Ishikawa (cell line): ENCODE measurements at regions not wholly inside any gene's neighbourhood (a gene's known extent, or its start where the extent isn't known, plus 50 kb on each side); places are given as distances from the start of the nearest gene placed in this dataset.

Experiments used
- CEBPB ChIP-seq: IDR thresholded peaks from 2 replicates; pipeline ENCODE4 v1.6.1; 2012
- CREB1 ChIP-seq: IDR thresholded peaks from 2 replicates; pipeline ENCODE4 v1.6.1; 2012; ENCODE audit warnings: low read depth
- EGR1 ChIP-seq: IDR thresholded peaks from 2 replicates; pipeline ENCODE4 v1.6.1; 2012
- EP300 ChIP-seq: IDR thresholded peaks from 2 replicates; pipeline ENCODE4 v1.6.1; 2012; ENCODE audit warnings: borderline replicate concordance
- FOXM1 ChIP-seq: IDR thresholded peaks from 2 replicates; pipeline ENCODE4 v1.6.1; 2012; ENCODE audit warnings: low read depth, borderline replicate concordance
- NFIC ChIP-seq: IDR thresholded peaks from 2 replicates; pipeline ENCODE4 v1.6.1; 2012
- RAD21 ChIP-seq: IDR thresholded peaks from 2 replicates; pipeline ENCODE4 v1.6.1; 2012; ENCODE audit warnings: low read depth
- REST ChIP-seq: IDR thresholded peaks from 2 replicates; pipeline ENCODE4 v1.6.1; 2012; ENCODE audit warnings: low read depth, mild to moderate bottlenecking
- TAF1 ChIP-seq: IDR thresholded peaks from 2 replicates; pipeline ENCODE4 v1.6.1; 2012; ENCODE audit warnings: low read depth, mild to moderate bottlenecking
- TCF12 ChIP-seq: IDR thresholded peaks from 2 replicates; pipeline ENCODE4 v1.6.1; 2012; ENCODE audit warnings: low read depth
- TEAD4 ChIP-seq: IDR thresholded peaks from 2 replicates; pipeline ENCODE4 v1.6.1; 2012
- YY1 ChIP-seq: IDR thresholded peaks from 2 replicates; pipeline ENCODE4 v1.6.1; 2012; ENCODE audit warnings: low read depth
- ZBTB7A ChIP-seq: IDR thresholded peaks from 2 replicates; pipeline ENCODE4 v1.6.1; 2012; ENCODE audit warnings: low read depth
- TF ChIP-seq, protein P1 (sequence below): IDR thresholded peaks from 2 replicates; pipeline ENCODE4 v1.6.1; 2012
- TF ChIP-seq, protein P2 (sequence below): IDR thresholded peaks from 2 replicates; pipeline ENCODE4 v1.6.1; 2012

- TF ChIP-seq CEBPB (no peak), NFIC (no peak)
Observed at GRCh38 chr14:38039496-38039895, 168.2 kb upstream of the SSTR1 start.

GRCh38 chr14:38040411-38040810 lies 167.3 kb upstream of the SSTR1 start:
- TF ChIP-seq REST (no peak), EP300 (no peak), TCF12 (no peak), FOXM1 (no peak), TAF1 (no peak)

DNA sequence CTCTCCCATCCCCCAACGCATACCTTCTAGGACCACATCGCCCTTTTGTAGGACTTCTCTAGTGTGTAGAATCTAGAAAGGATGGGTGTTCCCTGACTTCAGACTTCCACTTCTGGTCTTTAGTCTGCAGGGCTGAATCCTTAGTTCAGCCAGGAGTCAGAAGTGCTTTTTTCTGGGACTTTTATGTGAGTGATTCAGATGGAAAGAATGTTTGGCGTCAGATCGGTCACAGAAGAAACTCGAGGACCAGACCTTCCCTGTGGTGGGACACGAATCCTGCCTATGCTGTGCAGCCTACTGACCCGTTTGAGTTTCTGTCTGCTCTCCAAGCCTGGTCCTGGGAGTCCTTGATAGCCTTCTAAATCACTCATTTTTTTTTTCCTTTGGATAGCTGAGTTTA lies 165.4 kb upstream of the SSTR1 start:
- no peak for TF ChIP-seq EP300
- no peak for TF ChIP-seq FOXM1
- no peak for TF ChIP-seq NFIC
- no peak for TF ChIP-seq YY1
- TF ChIP-seq EGR1: no peak
- TF ChIP-seq, protein P1, sequence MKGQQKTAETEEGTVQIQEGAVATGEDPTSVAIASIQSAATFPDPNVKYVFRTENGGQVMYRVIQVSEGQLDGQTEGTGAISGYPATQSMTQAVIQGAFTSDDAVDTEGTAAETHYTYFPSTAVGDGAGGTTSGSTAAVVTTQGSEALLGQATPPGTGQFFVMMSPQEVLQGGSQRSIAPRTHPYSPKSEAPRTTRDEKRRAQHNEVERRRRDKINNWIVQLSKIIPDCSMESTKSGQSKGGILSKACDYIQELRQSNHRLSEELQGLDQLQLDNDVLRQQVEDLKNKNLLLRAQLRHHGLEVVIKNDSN: no peak
- no peak for TF ChIP-seq TEAD4
- no peak for TF ChIP-seq REST
- TF ChIP-seq TCF12: no peak
- no peak for TF ChIP-seq CEBPB
- no peak for TF ChIP-seq TAF1

DNA sequence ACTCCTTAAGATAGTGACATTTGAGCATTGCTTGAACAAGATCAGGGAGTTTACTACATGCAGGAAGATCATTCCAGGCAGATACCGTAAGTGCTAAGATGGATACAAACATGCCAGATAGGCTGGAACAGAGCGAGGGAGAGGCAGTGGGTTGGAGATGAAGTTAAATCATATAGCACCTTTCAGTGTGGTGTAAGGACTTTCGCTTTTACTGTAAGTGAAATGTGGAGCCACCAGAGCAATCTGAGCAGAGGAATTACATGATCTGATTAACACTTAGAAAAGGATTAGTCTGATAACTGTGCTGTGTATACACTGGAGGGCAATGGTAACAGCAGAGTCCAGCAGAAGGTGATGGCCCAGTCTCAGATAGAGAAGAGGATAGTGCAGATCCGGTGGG lies 163.0 kb upstream of the SSTR1 start:
- TF ChIP-seq RAD21 (no peak), NFIC (no peak), FOXM1 (no peak), TEAD4 (no peak), REST (no peak), EGR1 (no peak), YY1 (no peak), ZBTB7A (no peak), TCF12 (no peak), TAF1 (no peak)
- TF ChIP-seq, protein P2, sequence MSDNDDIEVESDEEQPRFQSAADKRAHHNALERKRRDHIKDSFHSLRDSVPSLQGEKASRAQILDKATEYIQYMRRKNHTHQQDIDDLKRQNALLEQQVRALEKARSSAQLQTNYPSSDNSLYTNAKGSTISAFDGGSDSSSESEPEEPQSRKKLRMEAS: no peak
- TF ChIP-seq, protein P1: no peak

- no peak for TF ChIP-seq TEAD4
- no peak for TF ChIP-seq YY1
- no peak for TF ChIP-seq ZBTB7A
- TF ChIP-seq RAD21: no peak
- TF ChIP-seq, protein P2: no peak
- TF ChIP-seq EGR1: no peak
- no peak for TF ChIP-seq FOXM1
- TF ChIP-seq CEBPB: no peak
- TF ChIP-seq EP300: no peak
- TF ChIP-seq REST: no peak
- TF ChIP-seq NFIC: no peak
- no peak for TF ChIP-seq TAF1
- TF ChIP-seq TCF12: no peak
- TF ChIP-seq, protein P1: no peak
- no peak for TF ChIP-seq CREB1
Observed at GRCh38 chr14:38045461-38045860, 162.2 kb upstream of the SSTR1 start.
